GM10847 (cell line): ENCODE measurements at regions not wholly inside any gene's neighbourhood (a gene's known extent, or its start where the extent isn't known, plus 50 kb on each side); places are given as distances from the start of the nearest gene placed in this dataset.

ENCODE experiments used
- POLR2A ChIP-seq: IDR thresholded peaks from 2 replicates; pipeline ENCODE4 v1.6.1; 2011; ENCODE audit not compliant: insufficient read length; ENCODE audit errors: extremely low read depth

GRCh38 chr14:101101456-101102056 lies 198.0 kb upstream of the RTL1 start:
- TF ChIP-seq POLR2A: no peak

GRCh38 chr14:101102875-101103274 lies 199.4 kb upstream of the RTL1 start:
- no peak for TF ChIP-seq POLR2A

GRCh38 chr14:101103321-101103901 lies 199.9 kb upstream of the RTL1 start:
- no peak for TF ChIP-seq POLR2A

GRCh38 chr14:101104485-101104884 lies 201.0 kb upstream of the RTL1 start:
- TF ChIP-seq POLR2A: no peak

- TF ChIP-seq POLR2A: no peak
Measured at GRCh38 chr14:101105045-101105444, 201.5 kb upstream of the RTL1 start.

- TF ChIP-seq POLR2A: no peak
Measured at GRCh38 chr14:101108579-101109346, 205.2 kb upstream of the RTL1 start.

GRCh38 chr14:101109347-101109638 lies 205.8 kb upstream of the RTL1 start:
- no peak for TF ChIP-seq POLR2A

GRCh38 chr14:101109981-101110728 lies 206.6 kb upstream of the RTL1 start:
- TF ChIP-seq POLR2A: no peak

GRCh38 chr14:101110729-101111619 lies 207.5 kb upstream of the RTL1 start:
- no peak for TF ChIP-seq POLR2A

- TF ChIP-seq POLR2A: no peak
Measured at GRCh38 chr14:101111620-101112290, 208.2 kb upstream of the RTL1 start.

- TF ChIP-seq POLR2A: no peak
Measured at GRCh38 chr14:101112351-101113107, 209.0 kb upstream of the RTL1 start.

- no peak for TF ChIP-seq POLR2A
Measured at GRCh38 chr14:101113108-101113612, 209.6 kb upstream of the RTL1 start.
